ENCODE measurements at regions not wholly inside any gene's neighbourhood (a gene's known extent, or its start where the extent isn't known, plus 50 kb on each side); places are given as distances from the start of the nearest gene placed in this dataset.

GRCh38 chr13:34335014-34336007 lies 517.4 kb downstream of the RFC3 start:
- TF ChIP-seq CTCF (IDR thresholded peaks at IDR 0.05; ENCODE audit: borderline replicate concordance, extremely low read depth, low read length, poor library complexity, severe bottlenecking) (no peak), EZH2 (IDR thresholded peaks at IDR 0.05; ENCODE audit: borderline replicate concordance, low read depth, low read length, severe bottlenecking) (no peak)

Measured in DND-41 (cell line).